Thymus (tissue), 11 donors: ENCODE measurements at regions not wholly inside any gene's neighbourhood (a gene's known extent, or its start where the extent isn't known, plus 50 kb on each side); places are given as distances from the start of the nearest gene placed in this dataset.

Experiments used
- DNase-seq, 9 donors: peaks; one replicate each; pipeline ENCODE4 v3.0.0-alpha.2; 2013; ENCODE audit warnings: low spot score in 9 of 9, low read depth in 6 of 9, missing footprints in 1 of 9
- H3K27ac ChIP-seq, 2 donors: one replicate each; pipeline ENCODE4 v1.5.1; 2013; ENCODE audit warnings: control low read depth in 1 of 2, low read depth in 1 of 2, low read length in 1 of 2, mild to moderate bottlenecking in 1 of 2, moderate library complexity in 1 of 2
- H3K27me3 ChIP-seq, 2 donors: one replicate each; pipeline ENCODE4 v1.5.1; 2013; ENCODE audit warnings: low read length in 1 of 2; ENCODE audit not compliant: control insufficient read depth in 2 of 2, insufficient read depth in 1 of 2
- H3K36me3 ChIP-seq, 2 donors: one replicate each; pipeline ENCODE4 v1.5.1; 2013; ENCODE audit warnings: low read length in 1 of 2, mild to moderate bottlenecking in 1 of 2, moderate library complexity in 1 of 2; ENCODE audit not compliant: control insufficient read depth in 2 of 2, insufficient read depth in 2 of 2
- H3K4me1 ChIP-seq, 2 donors: one replicate each; pipeline ENCODE4 v1.5.1; 2013; ENCODE audit warnings: low read length in 2 of 2; ENCODE audit not compliant: control insufficient read depth in 2 of 2, insufficient read depth in 2 of 2
- H3K4me3 ChIP-seq, 2 donors: one replicate each; pipeline ENCODE4 v1.5.1; 2013; ENCODE audit warnings: low read length in 2 of 2, control low read depth in 1 of 2, mild to moderate bottlenecking in 1 of 2
- H3K9me3 ChIP-seq, 2 donors: one replicate each; pipeline ENCODE4 v1.5.1; 2013; ENCODE audit warnings: low read length in 1 of 2, mild to moderate bottlenecking in 1 of 2; ENCODE audit not compliant: control insufficient read depth in 2 of 2, insufficient read depth in 1 of 2
- WGBS: extraction: QIAGEN DNeasy Blood & Tissue Kit; methylation state at CpG from one replicate; pipeline ENCODE4 v1.1.7; 2013; 5-methylcytosine and 5-hydroxymethylcytosine counted together
- donor health status: healthy.

- DNase-seq: no peak
- no peak overlapping the region for H3K4me3 ChIP-seq
- H3K9me3 ChIP-seq: no peaks in the 10 kb centered on the region
- no peaks in the 10 kb centered on the region for H3K36me3 ChIP-seq
- no peaks in the 10 kb centered on the region for H3K4me1 ChIP-seq
- no peaks in the 10 kb centered on the region for H3K27me3 ChIP-seq
- WGBS: 88% methylated on average over 2 of the region's 2 CpGs
- no peak overlapping the region for H3K27ac ChIP-seq
These were observed 133.0 kb downstream of the ZDHHC21 start for GRCh38 chr9:14560194-14560593.

DNA sequence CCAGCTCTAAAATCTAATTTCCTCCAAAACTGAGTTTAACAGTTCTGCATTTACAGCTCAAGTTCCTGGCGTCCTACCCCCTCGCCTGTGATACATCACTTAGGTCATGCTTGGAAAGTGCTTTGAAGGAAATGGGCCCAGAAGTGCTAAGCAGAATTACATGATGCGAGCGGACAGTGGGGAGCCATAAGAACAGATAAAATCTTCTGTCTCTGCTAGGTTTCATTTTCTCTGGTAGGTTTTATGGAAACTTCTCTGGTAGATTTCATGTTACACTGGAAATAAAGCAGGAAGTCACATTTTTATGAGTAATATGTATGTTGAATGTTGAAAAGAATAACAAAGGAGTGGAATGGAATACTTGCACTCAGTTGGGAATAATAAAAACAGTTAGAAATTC lies 138.3 kb downstream of the ZDHHC21 start:
- Histone ChIP-seq H3K4me3 (no peak overlapping the region), H3K27me3 (no peaks in the 10 kb centered on the region), H3K4me1 (no peaks in the 10 kb centered on the region), H3K9me3 (no peaks in the 10 kb centered on the region), H3K36me3 (no peaks in the 10 kb centered on the region), H3K27ac (no peak overlapping the region)
- 94% methylated on average over 4 of the region's 4 CpGs for WGBS
- no peak for DNase-seq

GRCh38 chr9:14547245-14548060 lies 145.8 kb downstream of the ZDHHC21 start:
- 82% methylated on average over 5 of the region's 5 CpGs for WGBS
- H3K4me3 ChIP-seq: no peak overlapping the region
- no peak for DNase-seq
- H3K4me1 ChIP-seq: no peaks in the 10 kb centered on the region
- H3K9me3 ChIP-seq: no peaks in the 10 kb centered on the region
- H3K27ac ChIP-seq: no peak overlapping the region
- H3K36me3 ChIP-seq: no peaks in the 10 kb centered on the region
- H3K27me3 ChIP-seq: no peaks in the 10 kb centered on the region

GRCh38 chr9:14546693-14547092 lies 146.5 kb downstream of the ZDHHC21 start:
- 96% methylated on average over 4 of the region's 4 CpGs for WGBS
- Histone ChIP-seq H3K27me3 (no peaks in the 10 kb centered on the region), H3K4me3 (no peak overlapping the region), H3K36me3 (no peaks in the 10 kb centered on the region), H3K27ac (no peak overlapping the region), H3K4me1 (no peaks in the 10 kb centered on the region), H3K9me3 (no peaks in the 10 kb centered on the region)
- no peak for DNase-seq

GRCh38 chr9:14542071-14542470 lies 151.2 kb downstream of the ZDHHC21 start:
- WGBS: 94% methylated on average over 4 of the region's 4 CpGs
- H3K4me3 ChIP-seq: no peak overlapping the region
- H3K9me3 ChIP-seq: no peaks in the 10 kb centered on the region
- no peak for DNase-seq
- no peaks in the 10 kb centered on the region for H3K36me3 ChIP-seq
- no peak overlapping the region for H3K27ac ChIP-seq
- H3K4me1 ChIP-seq: no peaks in the 10 kb centered on the region
- H3K27me3 ChIP-seq: no peaks in the 10 kb centered on the region

DNA sequence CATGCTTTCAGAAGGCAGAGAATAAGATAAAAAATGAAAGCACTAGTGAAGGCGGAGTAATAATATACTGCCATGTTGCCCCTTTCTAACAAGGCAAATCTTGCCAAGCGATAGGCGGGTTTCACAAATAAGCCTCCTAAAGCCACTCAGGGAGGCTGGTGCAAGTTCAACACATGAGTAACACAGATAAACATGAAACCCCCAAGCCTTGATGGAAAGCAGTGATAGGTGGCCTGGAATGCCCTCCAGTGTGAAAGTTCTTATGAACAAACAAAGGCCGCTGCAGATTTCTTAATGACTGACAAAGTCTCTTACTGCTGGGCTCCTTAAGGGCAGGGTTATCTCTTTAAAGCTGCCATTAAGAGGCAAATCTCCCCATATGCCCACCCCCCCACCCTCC lies 154.7 kb downstream of the ZDHHC21 start:
- no peak for DNase-seq
- 97% methylated on average over 4 of the region's 4 CpGs for WGBS
- H3K36me3 ChIP-seq: no peaks in the 10 kb centered on the region
- H3K9me3 ChIP-seq: no peaks in the 10 kb centered on the region
- no peak overlapping the region for H3K4me3 ChIP-seq
- H3K27ac ChIP-seq: no peak overlapping the region
- H3K4me1 ChIP-seq: no peaks in the 10 kb centered on the region
- H3K27me3 ChIP-seq: peaks cover 0 to 3% of the 10 kb centered on the region in 2 donors

GRCh38 chr9:14535161-14535955 lies 157.9 kb downstream of the ZDHHC21 start:
- Histone ChIP-seq H3K4me3 (no peak overlapping the region), H3K36me3 (no peaks in the 10 kb centered on the region), H3K4me1 (no peaks in the 10 kb centered on the region), H3K27ac (no peak overlapping the region), H3K27me3 (peaks cover 0 to 3% of the 10 kb centered on the region in 2 donors), H3K9me3 (no peaks in the 10 kb centered on the region)
- DNase-seq: no peak
- WGBS: 81% methylated on average over 12 of the region's 12 CpGs

- no peaks in the 10 kb centered on the region for H3K4me1 ChIP-seq
- WGBS: 61% methylated on average over 20 of the region's 20 CpGs
- H3K36me3 ChIP-seq: no peaks in the 10 kb centered on the region
- peaks cover 0 to 3% of the 10 kb centered on the region in 2 donors for H3K27me3 ChIP-seq
- DNase-seq: no peak
- H3K27ac ChIP-seq: no peak overlapping the region
- H3K9me3 ChIP-seq: no peaks in the 10 kb centered on the region
- H3K4me3 ChIP-seq: no peak overlapping the region
These were observed 159.2 kb downstream of the ZDHHC21 start for GRCh38 chr9:14533867-14534640.
